ENCODE measurements at regions not wholly inside any gene's neighbourhood (a gene's known extent, or its start where the extent isn't known, plus 50 kb on each side); places are given as distances from the start of the nearest gene placed in this dataset.

- TF ChIP-seq CTCF (IDR thresholded peaks at IDR 0.05; ENCODE audit: extremely low read depth in 1 of 2, insufficient read depth in 1 of 2, low read depth in 1 of 2, low read length in 2 of 2) (no peak), POLR2AphosphoS5 (IDR thresholded peaks at IDR 0.05; ENCODE audit: insufficient read depth, low read depth, low read length) (no peak), MAX (IDR thresholded peaks at IDR 0.05; ENCODE audit: insufficient read depth, insufficient read length) (no peak), POLR2A (IDR thresholded peaks at IDR 0.05; ENCODE audit: low read depth, low read length) (no peak), GATA2 (IDR thresholded peaks at IDR 0.05; ENCODE audit: insufficient read depth, insufficient read length, low read depth, low read length) (no peak), FOS (IDR thresholded peaks at IDR 0.05; ENCODE audit: borderline replicate concordance, insufficient read depth, low read length) (no peak), MYC (IDR thresholded peaks at IDR 0.05; ENCODE audit: low read depth, low read length) (no peak), EZH2 (IDR thresholded peaks at IDR 0.05; ENCODE audit: borderline replicate concordance, low read depth, low read length, severe bottlenecking) (no peak)
Observed at GRCh38 chr13:54144828-54145227, 1116.2 kb downstream of the OLFM4 start.
